ENCODE measurements at regions not wholly inside any gene's neighbourhood (a gene's known extent, or its start where the extent isn't known, plus 50 kb on each side); places are given as distances from the start of the nearest gene placed in this dataset.

- TF ChIP-seq CTCF (conservative IDR thresholded peaks at IDR 0.05; ENCODE audit: low read depth, low read length) (no peak), EZH2 (IDR thresholded peaks at IDR 0.05; ENCODE audit: borderline replicate concordance, low read depth, low read length, poor library complexity, severe bottlenecking) (no peak)
Observed at GRCh38 chr5:133821311-133821741, 147.1 kb downstream of the C5orf15 start.
